GM18505 (cell line): ENCODE measurements at regions not wholly inside any gene's neighbourhood (a gene's known extent, or its start where the extent isn't known, plus 50 kb on each side); places are given as distances from the start of the nearest gene placed in this dataset.

Experiments used
- ATAC-seq: cut with Tn5 transposase; IDR thresholded peaks from one replicate; pipeline ENCODE4 v1.9.1; 2021; ENCODE audit not compliant: unreplicated experiment
- POLR2A ChIP-seq: IDR thresholded peaks from 4 replicates; pipeline ENCODE4 v1.6.1; 2011; ENCODE audit warnings: borderline replicate concordance; ENCODE audit not compliant: insufficient read depth, insufficient read length; ENCODE audit errors: extremely low read depth

DNA sequence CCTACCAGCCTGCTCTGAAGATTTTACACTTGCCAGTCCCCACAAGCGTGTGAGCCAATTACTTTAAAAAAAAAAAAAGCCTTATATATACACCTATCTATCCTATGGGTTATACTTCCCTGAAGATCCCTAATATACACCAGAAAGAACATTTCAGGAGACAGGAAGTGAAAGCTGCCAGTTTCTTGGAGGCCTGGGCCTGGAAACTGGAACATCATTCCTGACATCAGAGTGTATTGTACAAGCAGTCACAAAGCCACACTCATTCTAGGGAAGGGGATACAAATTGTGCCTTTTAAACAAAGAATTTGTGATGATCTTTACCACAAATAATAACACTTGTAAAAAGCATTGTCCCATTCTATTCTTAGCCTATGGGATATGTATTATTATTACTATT, 98.3 kb upstream of the FBN2 start:
- TF ChIP-seq POLR2A: no peak
- no peak for ATAC-seq

DNA sequence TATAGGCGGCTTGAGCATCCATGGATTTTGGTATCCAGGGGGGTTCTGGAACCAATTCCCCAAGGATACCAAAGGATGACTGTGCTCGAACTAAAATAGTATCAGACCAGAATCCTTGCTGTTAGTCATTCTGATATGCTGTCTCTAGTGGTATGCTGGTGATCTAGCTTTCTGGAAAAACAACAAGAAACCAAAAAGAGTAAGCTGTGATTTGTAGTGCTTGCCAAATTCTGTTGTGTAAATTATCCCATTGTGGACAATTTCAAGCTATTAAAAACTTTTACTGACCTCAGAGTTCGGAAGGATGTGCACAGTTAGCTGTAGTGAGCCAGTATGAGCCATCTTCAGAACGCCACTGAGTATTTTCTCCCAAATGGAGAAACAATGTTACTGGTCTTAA, 99.0 kb upstream of the FBN2 start:
- TF ChIP-seq POLR2A: no peak
- no peak for ATAC-seq

DNA sequence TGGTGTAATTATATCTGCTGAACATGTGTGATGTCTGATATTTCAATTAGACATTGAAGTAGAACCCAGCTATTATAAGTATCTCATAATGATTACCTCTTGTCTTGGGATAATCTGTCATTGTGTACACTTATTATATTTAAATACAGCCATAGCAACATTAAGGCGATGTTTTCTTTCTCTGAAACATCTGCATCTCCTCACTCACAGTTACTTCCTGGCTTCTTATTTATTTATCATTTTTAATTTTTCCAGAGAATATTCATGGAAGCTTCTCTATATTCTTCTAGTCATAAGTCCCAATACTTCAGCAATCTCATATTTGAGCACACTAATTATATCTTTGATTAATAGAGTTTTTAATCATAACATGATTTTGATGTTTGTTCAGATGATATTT, 103.8 kb upstream of the FBN2 start:
- TF ChIP-seq POLR2A: no peak
- ATAC-seq: no peak

DNA sequence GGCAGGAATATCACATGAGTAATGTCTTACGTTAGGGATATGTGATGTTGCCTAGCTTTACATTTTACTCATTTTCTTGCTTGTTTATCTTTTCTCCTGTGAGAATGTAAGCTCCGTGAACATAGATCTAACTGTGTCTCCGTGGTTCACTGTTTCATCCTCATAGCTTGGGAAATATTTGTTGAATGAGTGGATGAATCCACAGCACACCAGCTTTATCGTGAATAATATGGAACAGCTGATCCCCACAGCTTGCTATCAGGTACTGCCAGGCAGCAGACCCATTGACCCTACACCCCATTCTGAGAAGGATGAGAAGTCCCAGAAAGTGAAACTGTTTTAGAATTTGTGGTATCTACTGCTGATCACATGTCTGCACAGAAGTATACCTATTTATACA, 106.8 kb upstream of the FBN2 start:
- no peak for TF ChIP-seq POLR2A
- no peak for ATAC-seq

DNA sequence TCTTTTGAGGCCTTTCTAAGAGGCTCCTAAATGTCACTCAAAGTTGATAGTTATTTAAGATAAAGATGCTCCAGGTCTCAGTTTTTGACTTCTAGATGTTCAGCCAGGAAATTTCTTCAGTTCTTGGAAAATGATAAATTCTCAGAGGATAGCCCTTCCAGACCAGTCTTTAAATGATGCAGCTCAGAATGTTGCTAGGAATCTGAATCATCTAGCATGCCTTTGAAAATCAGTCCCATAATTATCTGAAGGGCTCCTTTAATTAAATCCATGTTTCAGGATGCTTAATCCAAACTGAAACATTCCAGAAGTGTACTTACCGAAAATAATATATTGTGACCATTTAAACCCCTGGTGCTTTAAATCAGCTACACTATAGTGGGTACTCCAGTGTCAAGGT, 107.5 kb upstream of the FBN2 start:
- TF ChIP-seq POLR2A: no peak
- ATAC-seq: no peak

DNA sequence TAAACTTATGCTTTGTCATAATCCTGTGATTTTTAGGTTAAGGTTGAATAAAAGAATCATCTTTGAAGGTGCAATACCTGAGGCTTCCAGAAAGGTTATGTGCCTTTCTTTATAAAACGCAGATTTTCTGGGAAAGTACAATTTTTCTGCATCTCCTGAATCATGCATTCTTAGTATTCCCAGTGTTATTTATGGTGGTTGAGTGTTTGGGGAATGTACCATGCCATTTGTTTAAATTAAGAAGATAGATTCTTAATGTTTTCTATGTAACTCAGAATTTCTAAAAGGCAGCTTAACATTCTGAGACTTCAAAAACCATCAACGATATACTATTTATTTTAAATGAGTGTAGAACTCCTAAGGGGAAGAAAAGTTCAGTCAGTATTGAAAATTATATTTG, 108.1 kb upstream of the FBN2 start:
- no peak for ATAC-seq
- no peak for TF ChIP-seq POLR2A

DNA sequence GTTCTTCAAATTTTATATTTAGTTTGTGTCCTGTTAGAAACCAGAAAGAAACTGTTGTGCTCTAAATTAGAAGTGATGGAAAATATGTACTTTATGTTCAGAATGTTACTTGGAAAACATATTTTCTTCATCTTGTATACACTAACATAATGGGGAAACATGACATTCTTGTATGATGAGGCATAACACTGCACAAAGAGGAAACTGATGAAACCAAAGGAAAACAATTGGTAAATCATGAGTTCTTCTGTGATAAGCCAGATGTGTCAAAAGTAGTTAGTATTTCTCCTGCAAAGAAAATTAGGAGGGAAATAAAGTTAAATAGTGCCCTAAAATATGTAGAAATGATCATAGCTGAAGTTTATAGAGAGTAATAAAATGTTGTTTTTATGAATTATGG, 111.1 kb upstream of the FBN2 start:
- no peak for ATAC-seq
- TF ChIP-seq POLR2A: no peak

DNA sequence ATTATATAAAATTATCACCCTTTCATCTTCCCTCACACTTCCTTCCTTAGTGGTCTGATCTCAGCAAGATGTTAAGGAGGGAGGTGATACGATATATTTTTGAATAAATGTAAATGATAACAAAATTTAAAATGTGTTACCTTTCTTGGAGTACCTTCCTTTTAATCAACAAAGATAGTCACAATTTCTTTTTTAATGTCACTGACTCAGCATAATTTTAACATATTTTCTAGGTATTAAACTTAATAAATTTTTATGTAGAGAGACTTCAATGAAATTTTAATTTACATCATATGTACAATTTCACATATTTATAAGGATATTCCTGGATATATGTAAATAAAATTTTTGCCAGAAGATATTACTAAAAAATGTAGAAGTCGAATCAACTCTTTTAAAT, 125.0 kb upstream of the FBN2 start:
- ATAC-seq: no peak
- no peak for TF ChIP-seq POLR2A

DNA sequence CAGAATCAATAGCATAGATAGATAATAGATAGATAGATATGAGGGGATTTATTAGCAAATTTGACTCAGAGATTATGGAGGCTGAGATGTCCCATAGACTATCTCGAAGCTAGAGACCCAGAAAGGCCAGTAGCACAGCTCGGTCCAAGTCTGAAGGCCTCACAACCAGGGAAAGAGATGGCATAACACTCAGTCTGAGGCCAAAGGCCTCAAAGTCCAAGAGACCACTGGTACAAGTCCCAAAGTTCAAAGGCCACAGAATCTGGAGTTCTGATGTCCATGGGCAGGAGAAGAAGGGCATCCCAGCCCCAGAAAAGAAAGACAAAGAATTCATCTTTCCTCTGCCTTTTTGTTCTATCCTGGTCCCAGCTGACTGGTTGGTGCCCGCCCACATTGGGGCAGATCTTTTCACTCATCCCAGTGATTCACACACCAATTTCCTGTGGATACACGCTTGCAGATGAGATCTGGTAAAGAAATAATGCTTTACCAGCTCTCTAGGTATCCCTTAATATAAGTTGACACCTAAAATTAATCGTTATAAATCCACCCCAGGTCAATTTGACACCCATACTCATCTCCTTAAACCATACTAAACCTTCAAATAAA, 127.8 kb upstream of the FBN2 start:
- no peak for ATAC-seq
- TF ChIP-seq POLR2A: no peak

DNA sequence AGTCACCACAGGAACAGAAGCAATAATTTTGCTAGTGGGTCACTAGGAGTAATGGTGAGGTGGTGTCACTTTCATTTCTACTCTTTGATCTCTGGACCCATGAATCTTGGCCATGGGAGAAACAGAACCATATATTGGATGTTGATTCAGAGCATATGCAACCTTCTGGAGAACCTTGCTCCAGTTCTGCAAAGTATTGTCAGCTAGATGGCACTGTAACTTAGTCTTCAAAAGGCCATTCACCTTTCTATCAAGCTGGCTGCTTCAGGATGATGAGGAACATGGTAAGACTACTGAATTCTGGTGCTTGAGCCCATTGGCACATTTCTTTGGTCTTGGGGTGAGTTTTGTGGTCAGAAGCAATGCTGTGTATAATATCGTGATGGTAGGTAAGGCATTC, 129.1 kb upstream of the FBN2 start:
- ATAC-seq: no peak
- no peak for TF ChIP-seq POLR2A

DNA sequence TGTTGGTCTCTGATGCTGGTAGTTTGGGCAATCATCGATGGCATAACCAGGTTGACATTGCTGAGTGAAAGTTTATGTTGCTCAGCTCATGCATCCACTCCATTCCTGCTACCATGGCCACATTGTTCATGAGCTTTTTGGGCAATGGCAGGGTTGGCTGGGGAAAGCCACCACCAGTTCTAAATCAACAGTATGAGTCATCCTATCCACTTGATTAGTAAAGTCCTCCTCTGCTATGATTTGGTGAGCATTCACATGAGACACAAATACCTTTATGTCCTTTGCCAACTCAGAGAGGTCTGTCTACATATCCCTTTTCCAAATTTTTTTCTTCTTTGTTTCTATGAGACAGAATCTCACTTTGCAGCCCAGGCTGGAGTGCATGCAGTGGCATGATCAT, 129.7 kb upstream of the FBN2 start:
- TF ChIP-seq POLR2A: no peak
- no peak for ATAC-seq

DNA sequence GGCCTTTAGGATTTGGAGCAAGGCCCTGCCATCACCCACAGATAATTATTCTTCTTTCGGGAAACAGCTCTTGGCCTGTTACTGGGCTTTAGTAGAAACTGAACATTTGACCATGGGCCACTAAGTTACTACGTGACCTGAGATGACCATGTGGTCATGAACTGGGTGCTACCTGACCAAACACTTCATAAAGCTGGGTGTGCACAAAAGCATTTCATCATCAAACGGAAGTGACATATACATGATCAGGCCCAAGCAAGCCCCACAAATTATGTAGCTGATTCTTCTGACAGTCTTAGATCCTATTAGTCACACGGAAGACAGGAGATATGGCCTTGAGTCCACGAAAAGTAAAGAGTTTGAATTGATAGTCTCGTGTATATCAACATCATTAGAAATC, 130.9 kb upstream of the FBN2 start:
- no peak for ATAC-seq
- TF ChIP-seq POLR2A: no peak

DNA sequence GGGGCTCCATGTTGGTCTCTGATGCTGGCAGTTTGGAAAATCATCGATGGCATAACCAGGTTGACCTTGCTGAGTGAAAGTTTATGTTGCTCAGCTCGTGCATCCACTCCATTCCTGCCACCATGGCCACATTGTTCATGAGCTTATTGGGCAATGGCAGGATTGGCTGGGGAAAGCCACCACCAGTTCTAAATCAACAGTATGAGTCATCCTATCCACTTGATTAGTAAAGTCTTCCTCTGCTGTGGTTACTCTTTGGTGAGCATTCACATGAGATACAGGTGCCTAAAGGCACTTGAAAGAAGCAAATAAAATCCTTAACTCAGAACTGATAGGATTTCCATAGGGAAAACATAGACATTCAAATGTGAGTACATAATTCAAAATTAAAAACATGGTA, 131.8 kb upstream of the FBN2 start:
- ATAC-seq: no peak
- TF ChIP-seq POLR2A: no peak

DNA sequence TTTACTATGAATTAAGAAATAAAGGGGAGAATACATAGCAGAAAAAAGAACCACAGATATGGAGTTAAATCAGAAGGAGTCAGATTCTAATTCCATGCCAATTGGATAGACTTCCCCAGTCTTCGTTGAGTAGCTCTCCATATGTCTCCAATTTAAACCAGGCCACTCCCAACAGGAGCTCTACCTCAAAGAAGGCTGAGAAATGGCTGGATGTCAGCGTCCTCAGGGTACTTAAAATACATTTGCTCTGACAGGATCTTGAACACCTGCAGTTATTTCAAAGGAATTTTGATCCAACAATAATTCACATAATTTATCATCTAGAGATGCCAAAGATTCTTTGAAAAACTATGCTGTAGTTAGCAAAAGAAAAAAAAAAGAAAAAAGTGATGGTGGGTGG, 133.9 kb upstream of the FBN2 start:
- no peak for TF ChIP-seq POLR2A
- no peak for ATAC-seq

DNA sequence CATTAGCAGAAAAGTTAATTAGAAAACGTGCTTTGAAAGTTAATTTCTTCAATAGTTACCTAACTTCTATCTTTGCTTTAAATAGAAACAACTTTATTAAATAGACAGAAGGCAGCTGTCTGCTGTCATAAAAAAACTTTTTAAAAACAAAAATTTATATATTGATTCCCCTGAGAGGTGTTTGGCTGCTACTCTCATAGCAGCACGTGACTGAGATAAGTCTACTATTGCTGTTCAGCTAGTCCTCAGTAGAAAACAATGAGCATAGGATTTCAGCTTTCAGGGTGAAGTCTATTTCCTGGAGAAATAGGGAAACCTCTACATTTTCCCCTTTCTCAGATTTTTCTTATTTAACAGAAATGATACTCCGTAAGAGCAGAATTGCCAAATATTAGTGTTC, 135.0 kb upstream of the FBN2 start:
- TF ChIP-seq POLR2A: no peak
- no peak for ATAC-seq
